ENCODE measurements at regions not wholly inside any gene's neighbourhood (a gene's known extent, or its start where the extent isn't known, plus 50 kb on each side); places are given as distances from the start of the nearest gene placed in this dataset.
"Not testable (repeated sequence)": the region's sequence is repeated elsewhere in the genome, so short reads cannot be mapped to it uniquely, and the experiment has no call there.

DNA sequence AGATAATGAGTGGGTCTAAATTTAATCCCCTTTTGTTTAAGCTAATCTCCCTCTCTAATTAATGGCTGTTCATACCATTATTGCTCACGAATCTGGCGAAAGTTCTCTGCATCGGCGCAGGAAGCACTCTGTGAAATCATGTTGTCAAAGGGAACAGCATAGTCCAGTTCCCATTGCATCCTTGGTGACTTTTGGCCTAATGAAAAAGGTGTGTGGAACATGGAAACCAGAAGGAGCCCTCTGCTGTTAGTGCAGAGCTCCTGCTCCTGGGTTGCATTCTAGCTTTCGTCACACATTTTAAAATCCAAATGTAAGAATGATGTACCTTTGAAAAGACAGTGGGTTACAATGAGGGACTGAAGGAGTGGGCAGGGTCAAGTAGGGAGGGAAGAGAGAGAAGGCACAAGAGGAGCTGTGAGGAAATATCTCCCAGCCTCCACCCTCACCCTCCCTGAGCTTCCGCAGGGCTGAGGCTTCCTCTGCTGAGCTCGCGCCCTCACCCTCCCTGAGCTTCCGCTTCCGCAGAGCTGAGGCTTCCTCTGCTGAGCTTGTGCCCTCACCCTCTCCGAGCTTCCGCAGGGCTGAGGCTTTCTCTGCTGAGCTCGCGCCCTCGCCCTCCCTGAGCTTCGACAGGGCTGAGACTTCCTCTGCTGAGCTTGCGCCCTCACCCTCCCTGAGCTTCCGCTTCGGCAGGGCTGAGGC lies 754.3 kb upstream of the TPTE start:
- DNase-seq = not testable (repeated sequence)

DNA sequence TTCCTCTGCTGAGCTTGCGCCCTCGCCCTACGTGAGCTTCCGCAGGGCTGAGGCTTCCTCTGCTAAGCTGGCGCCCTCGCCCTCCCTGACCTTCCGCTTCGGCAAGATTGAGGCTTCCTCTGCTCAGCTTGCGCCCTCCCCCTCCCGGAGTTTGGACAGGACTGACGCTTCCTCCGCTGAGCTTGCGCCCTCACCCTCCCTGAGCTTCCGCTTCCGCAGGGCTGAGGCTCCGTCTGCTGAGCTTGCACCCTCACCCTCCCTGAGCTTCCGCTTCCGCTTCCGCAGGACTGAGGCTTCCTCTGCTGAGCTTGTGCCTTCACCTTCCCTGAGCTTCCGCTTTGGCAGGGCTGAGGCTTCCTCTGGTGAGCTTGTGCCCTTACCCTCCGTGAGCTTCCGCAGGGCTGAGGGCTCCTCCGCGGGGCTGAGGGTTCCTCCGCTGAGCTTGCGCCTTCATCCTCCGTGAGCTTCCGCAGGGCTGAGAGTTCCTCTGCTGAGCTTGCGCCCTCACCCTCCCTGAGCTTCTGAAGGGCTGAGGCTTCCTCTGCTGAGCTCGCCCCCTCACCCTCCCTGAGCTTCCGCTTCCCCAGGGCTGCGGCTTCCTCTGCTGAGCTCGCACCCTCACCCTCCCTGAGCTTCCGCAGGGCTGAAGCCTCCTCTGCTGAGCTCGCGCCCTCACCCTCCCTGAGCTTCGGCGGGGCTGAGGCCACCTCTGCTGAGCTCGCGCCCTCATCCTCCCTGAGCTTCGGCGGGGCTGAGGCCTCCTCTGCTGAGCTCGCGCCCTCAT lies 753.6 kb upstream of the TPTE start:
- no peak for DNase-seq

- DNase-seq = not testable (repeated sequence)
Observed at GRCh38 chr21:9768376-9769130, 752.8 kb upstream of the TPTE start.

DNA sequence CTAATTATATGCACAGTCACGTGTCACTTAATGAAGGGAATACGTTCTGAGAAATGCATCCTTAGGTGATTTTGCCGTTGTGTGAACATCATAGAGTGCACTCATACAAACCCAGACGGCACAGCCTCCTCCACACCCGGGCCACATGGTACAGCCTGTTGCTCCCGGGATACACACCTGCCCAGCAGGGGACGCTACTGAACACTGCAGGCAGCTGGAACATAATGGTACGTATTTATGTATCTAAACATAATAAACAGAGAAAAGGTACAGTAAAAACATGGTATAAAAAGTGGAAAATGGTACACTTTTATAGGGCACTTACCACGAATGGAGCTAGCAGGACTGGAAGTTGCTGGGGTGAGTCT lies 752.3 kb upstream of the TPTE start:
- not testable (repeated sequence) for DNase-seq

DNA sequence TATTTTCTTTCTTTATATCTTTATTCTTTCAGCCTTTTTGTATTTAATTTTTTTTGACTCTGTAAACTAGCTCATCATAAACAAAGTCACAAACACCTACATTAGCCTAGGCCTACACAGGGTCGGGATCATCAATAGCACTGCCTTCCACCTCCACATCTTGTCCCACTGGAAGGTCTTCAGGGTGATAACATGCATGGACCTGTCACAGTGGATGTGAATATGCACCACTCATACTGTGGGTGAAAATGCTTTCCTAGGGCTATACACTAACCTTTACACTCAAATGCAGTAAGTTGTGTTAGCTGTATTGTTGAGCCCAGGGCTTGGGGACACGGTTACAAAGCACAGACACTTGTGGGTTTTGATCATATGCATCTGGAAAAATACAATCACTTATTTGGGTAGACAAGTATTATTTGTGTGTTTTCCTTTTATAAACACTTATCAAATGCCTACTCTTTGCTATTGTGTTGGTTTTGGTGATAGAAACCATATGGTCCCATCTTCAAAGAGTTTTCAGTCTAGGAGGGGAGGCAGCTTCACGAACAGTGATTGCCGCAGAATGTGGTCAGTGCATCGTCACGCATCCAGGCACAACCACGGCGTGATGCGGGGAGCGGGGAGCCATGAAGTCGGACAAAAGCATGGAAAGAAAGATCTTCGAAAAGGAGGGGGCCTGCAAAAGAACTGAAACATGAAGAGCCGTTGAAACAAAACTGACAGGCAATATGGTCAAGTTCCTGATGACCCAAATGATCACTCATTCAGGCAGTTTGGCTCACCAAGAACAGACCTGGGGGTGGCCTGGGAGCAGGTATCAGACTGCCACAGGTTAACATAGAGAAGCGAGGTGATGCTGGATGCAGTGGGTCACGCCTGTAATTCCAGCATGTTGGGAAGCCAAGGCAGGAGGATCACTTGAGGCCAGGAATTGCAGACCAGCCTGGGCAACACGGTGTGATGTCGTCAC lies 751.4 kb upstream of the TPTE start:
- not testable (repeated sequence) for DNase-seq

- not testable (repeated sequence) for DNase-seq
Observed at GRCh38 chr21:9771466-9772347, 749.7 kb upstream of the TPTE start.

DNA sequence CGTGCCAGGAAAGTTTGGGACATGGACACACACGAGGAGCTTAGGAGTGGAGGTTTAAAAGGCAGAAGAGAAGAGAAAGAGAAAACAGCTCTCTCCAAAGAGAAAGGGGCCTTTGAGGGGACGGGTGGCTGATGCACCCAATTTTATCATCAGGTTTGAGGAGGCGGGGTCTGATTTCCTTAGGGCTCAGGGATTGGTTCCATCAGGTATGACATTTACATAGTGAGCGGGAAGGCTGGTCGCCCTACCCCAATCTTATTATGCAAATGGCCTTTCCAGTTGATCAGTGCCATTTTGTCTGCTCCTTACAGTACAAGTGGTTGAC lies 749.1 kb upstream of the TPTE start:
- DNase-seq = no peak

DNA sequence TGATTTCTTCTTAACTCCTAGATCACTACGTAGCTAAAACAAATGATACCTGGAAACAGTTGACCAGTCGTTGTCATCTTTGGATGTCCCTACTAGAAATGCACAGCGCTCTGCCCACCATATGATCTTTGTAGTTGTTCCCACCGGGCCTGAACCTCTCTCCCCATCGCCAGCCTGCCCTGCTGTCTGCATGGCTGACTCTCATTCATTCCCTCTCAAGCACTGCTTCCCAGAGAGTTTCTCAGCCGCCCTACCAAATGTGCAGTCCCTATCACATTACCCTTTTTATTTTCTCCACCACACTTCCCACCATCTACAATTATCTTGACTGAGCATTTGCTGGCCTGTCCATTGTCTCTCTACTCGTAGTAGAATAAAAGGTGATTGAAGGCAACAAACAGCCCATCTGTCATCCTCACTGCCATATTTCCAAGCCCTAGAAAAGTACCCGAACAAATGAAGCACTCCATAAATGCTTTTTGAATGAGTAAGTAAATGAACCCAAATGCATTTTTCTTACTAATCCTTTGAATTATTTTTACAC lies 748.4 kb upstream of the TPTE start:
- DNase-seq = not testable (repeated sequence)

GRCh38 chr21:9774347-9774746 lies 747.0 kb upstream of the TPTE start:
- DNase-seq = no peak

GRCh38 chr21:9774901-9775593 lies 746.3 kb upstream of the TPTE start:
- not testable (repeated sequence) for DNase-seq

DNA sequence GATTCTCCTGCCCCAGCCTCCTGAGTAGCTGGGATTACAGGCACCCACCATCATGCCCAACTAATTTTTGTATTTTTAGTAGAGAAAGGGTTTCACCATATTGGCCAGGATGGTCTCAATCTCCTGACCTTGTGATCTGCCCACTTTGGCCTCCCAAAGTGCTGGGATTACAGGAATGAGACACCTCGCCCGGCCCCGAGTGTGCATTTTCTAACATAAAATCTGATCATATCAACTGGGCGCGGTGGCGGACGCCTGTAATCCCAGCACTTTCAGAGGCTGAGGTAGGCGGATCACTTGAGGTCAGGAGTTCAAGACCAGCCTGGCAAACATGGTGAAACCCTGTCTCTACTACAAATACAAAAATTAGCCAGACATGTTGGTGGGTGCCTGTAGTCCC lies 745.5 kb upstream of the TPTE start:
- DNase-seq = not testable (repeated sequence)

DNA sequence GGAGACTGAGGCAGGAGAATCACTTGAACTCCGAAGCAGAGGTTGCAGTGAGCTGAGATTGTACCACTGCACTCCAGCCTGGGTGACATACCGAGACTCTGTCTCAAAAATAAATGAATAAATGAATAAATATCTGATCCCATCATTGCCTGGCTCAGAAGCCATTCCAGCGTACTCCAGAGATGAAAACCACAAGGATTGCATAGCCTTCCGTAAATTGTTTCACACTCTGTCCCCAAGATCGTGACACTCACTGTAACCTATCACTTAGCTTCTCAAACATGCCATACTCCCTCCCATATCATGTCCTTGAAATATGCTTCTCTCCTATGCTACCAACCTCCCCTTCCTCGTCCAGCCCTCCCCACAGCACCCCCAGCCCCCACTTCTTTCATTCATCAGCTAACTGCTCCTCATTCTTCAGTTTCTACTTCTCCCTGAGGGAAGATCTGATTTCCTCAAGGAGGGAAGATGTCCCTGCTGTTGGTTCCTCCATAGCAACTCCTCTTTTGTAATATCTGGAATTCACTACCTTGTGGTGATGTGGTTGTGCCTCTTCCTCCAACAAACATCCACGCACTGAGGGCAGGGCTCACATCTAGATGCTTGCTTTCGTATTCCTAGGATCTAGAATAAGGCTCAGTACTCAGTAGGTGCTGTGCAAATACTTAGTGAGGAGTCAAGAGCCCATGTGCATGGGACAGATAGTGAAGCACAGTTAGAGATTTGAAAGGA lies 744.9 kb upstream of the TPTE start:
- not testable (repeated sequence) for DNase-seq

DNA sequence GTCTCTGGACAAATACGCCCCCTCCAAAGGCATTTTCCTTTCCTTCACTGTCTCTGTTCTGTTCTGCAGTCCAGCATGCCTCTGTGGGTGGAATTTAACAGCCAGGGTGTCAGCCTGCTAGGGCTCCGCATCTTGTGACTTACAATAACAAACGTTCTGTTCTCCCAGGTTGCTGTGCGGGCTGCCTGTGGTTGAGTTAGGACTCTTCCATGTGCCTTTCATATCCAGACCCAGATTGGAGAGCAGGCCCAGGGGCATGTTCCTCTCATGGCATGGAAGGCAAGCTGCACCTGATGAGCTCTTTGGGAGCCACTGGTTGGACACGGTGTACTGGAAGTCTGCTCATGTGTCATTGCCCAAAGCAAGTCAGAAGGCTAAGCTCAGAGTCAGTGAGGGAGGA lies 742.8 kb upstream of the TPTE start:
- not testable (repeated sequence) for DNase-seq

GRCh38 chr21:9780441-9780937 lies 740.9 kb upstream of the TPTE start:
- DNase-seq = no peak

DNA sequence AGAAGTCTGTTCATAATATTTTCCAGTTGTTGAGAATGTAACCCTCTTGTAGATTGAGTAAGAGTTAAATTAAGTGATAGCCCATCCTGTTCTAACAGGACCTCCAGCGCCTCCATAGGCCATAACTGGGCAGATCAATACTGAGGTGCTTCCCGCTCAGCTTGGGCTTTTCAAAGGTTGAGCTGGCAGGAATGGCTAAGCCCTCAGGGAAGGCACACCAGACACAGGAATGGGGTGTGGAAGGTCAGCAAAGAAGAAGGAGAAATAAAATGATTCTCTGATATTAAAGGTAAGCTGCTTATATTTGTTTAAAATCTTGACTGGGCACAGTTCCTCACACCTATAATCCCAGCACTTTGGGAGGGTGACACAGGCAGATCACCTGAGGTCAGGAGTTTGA lies 737.8 kb upstream of the TPTE start:
- not testable (repeated sequence) for DNase-seq

GRCh38 chr21:9784201-9784600 lies 737.2 kb upstream of the TPTE start:
- DNase-seq = not testable (repeated sequence)

DNA sequence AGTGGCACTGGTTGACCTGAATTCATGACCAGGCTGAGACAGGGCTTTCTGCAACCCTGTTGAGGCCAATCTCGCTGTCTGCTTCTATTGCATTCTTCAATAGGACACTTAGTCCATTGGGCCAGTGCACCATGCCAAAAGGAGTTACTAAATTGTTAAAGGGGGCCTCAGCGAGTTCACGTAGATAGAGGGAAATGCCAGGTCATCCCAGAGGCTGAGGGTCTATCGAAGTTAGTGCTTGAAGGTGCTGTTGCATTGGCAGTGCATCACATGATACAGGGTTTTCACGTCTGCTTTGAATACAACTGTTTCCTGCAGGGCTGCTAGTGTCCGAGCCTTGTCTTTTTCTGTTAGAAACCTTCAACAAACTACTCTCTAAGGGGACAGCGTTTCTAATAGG lies 735.3 kb upstream of the TPTE start:
- DNase-seq = not testable (repeated sequence)

DNA sequence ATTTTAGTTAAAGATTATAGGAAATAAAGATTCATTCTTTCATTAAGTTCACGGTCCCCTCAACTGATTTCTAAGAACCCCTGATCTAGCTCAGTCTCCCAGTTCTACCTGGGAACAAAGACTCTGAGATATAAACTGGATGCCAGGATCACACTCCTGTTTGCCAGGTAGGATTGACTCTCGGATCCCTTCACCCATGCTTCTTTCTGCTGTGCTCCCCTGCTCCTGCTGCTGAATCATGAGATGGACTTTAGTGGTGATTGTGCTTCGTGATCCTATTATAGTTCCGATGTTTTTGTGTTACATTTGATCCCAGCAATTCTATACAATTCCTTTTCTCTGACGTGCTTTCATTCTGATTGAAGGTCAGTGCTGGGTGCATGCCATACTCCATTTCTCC lies 733.1 kb upstream of the TPTE start:
- DNase-seq = not testable (repeated sequence)

DNA sequence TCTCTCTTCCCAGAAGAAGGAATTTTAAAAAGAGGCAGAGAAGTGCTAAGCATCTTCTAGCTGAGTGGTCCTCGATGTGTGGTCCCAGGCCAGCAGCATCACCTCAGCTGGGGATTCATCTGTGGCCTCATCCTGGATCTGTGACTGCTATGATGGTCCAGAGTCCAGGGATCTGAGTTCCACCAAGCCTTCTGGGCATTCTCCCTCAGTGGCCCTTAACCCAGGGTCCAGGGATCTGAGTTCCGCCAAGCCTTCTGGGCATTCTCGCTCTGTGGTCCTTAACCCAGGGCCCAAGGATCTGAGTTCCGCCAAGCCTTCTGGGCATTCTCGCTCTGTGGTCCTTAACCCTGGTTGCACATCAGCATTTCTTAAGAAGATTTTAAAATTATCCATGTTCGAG lies 731.0 kb upstream of the TPTE start:
- not testable (repeated sequence) for DNase-seq

All from T-helper 9 cell (primary cell).